NT2/D1 (cell line): ENCODE measurements at regions not wholly inside any gene's neighbourhood (a gene's known extent, or its start where the extent isn't known, plus 50 kb on each side); places are given as distances from the start of the nearest gene placed in this dataset.

Source experiments
- SUZ12 ChIP-seq: IDR thresholded peaks from 2 replicates; pipeline ENCODE4 v1.6.1; 2011; ENCODE audit not compliant: insufficient read length, insufficient read depth; ENCODE audit errors: extremely low read depth
- ZNF274 ChIP-seq: IDR thresholded peaks from 2 replicates; pipeline ENCODE4 v1.6.1; 2011; ENCODE audit warnings: mild to moderate bottlenecking, low read depth, low read length

DNA sequence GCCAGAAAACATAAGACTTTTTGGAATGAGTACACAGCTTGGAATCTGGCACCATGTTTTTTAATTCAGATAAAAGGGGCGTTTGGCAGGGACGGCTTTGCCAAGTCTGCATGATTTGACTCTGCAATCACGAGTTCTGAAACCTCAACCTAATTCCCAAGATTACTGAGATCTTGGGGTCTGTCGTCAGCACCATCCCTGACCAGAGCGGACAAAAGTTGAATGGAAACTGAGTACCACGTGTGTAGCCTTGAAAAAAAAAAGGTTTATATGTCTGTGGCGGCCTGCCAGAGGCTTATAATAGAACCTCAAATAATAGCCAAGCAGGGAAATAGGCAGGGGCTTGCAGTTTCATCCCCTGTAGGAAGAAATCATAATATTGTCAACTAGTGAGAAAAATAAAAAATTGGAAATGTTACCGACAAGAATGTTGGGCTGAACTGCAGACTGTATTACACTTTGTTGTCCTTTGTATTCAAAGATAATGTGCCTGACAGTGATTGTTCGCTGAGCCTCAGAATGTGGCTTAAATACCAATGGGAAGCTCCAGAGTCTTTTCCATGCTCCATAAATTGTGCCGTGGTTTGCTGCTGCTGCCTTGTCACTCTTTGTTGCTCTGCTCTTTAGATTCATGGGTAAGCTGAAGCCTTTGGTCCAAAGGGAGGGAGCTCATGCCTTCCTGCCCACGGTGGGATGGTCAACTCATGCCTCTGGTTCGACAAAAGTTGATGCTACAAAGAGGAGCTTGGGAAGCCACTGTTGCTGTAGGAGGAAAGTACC is 118.8 kb upstream of the ARID1B start:
- TF ChIP-seq ZNF274: no peak
- TF ChIP-seq SUZ12: no peak
